ENCODE measurements at regions not wholly inside any gene's neighbourhood (a gene's known extent, or its start where the extent isn't known, plus 50 kb on each side); places are given as distances from the start of the nearest gene placed in this dataset.

- no peak for DNase-seq (ENCODE audit: low read depth)
Observed at GRCh38 chr18:61082976-61083630, 250.1 kb upstream of the CDH20 start.

GRCh38 chr18:61085036-61085435, 248.2 kb upstream of the CDH20 start:
- no peak for DNase-seq (ENCODE audit: low read depth)

GRCh38 chr18:61085761-61086160, 247.5 kb upstream of the CDH20 start:
- DNase-seq (ENCODE audit: low read depth), result no peak

- no peak for DNase-seq (ENCODE audit: low read depth)
Observed at GRCh38 chr18:61086657-61087056, 246.6 kb upstream of the CDH20 start.

- DNase-seq (ENCODE audit: low read depth), result no peak
Observed at GRCh38 chr18:61091379-61091778, 241.9 kb upstream of the CDH20 start.

GRCh38 chr18:61093965-61094364, 239.3 kb upstream of the CDH20 start:
- no peak for DNase-seq (ENCODE audit: low read depth)

GRCh38 chr18:61096226-61096625, 237.0 kb upstream of the CDH20 start:
- DNase-seq (ENCODE audit: low read depth), result no peak

- no peak for DNase-seq (ENCODE audit: low read depth)
Observed at GRCh38 chr18:61107113-61107512, 226.1 kb upstream of the CDH20 start.

GRCh38 chr18:61108706-61109105, 224.5 kb upstream of the CDH20 start:
- no peak for DNase-seq (ENCODE audit: low read depth)

GRCh38 chr18:61123309-61123708, 209.9 kb upstream of the CDH20 start:
- no peak for DNase-seq (ENCODE audit: low read depth)

GRCh38 chr18:61127714-61128467, 205.3 kb upstream of the CDH20 start:
- no peak for DNase-seq (ENCODE audit: low read depth)

- no peak for DNase-seq (ENCODE audit: low read depth)
Observed at GRCh38 chr18:61129001-61129400, 204.2 kb upstream of the CDH20 start.

GRCh38 chr18:61132031-61132430, 201.2 kb upstream of the CDH20 start:
- no peak for DNase-seq (ENCODE audit: low read depth)

- no peak for DNase-seq (ENCODE audit: low read depth)
Observed at GRCh38 chr18:61133783-61134182, 199.4 kb upstream of the CDH20 start.

- DNase-seq (ENCODE audit: low read depth), result no peak
Observed at GRCh38 chr18:61136711-61137251, 196.4 kb upstream of the CDH20 start.

- no peak for DNase-seq (ENCODE audit: low read depth)
Observed at GRCh38 chr18:61141691-61142090, 191.5 kb upstream of the CDH20 start.

GRCh38 chr18:61148322-61148721, 184.9 kb upstream of the CDH20 start:
- no peak for DNase-seq (ENCODE audit: low read depth)

- DNase-seq (ENCODE audit: low read depth), result no peak
Observed at GRCh38 chr18:61149786-61150185, 183.4 kb upstream of the CDH20 start.

- no peak for DNase-seq (ENCODE audit: low read depth)
Observed at GRCh38 chr18:61153571-61153970, 179.7 kb upstream of the CDH20 start.

- no peak for DNase-seq (ENCODE audit: low read depth)
Observed at GRCh38 chr18:61154866-61155265, 178.4 kb upstream of the CDH20 start.

- DNase-seq (ENCODE audit: low read depth), result no peak
Observed at GRCh38 chr18:61155586-61155985, 177.6 kb upstream of the CDH20 start.

GRCh38 chr18:61157451-61157850, 175.8 kb upstream of the CDH20 start:
- DNase-seq (ENCODE audit: low read depth), result no peak

- DNase-seq (ENCODE audit: low read depth), result no peak
Observed at GRCh38 chr18:61159246-61159645, 174.0 kb upstream of the CDH20 start.

- no peak for DNase-seq (ENCODE audit: low read depth)
Observed at GRCh38 chr18:61164321-61164720, 168.9 kb upstream of the CDH20 start.
